GM18868 (cell line): ENCODE measurements at regions not wholly inside any gene's neighbourhood (a gene's known extent, or its start where the extent isn't known, plus 50 kb on each side); places are given as distances from the start of the nearest gene placed in this dataset.

Source experiments
- ATAC-seq: cut with Tn5 transposase; IDR thresholded peaks from one replicate; pipeline ENCODE4 v1.9.1; 2021; ENCODE audit warnings: mild to moderate bottlenecking, moderate library complexity; ENCODE audit not compliant: unreplicated experiment

DNA sequence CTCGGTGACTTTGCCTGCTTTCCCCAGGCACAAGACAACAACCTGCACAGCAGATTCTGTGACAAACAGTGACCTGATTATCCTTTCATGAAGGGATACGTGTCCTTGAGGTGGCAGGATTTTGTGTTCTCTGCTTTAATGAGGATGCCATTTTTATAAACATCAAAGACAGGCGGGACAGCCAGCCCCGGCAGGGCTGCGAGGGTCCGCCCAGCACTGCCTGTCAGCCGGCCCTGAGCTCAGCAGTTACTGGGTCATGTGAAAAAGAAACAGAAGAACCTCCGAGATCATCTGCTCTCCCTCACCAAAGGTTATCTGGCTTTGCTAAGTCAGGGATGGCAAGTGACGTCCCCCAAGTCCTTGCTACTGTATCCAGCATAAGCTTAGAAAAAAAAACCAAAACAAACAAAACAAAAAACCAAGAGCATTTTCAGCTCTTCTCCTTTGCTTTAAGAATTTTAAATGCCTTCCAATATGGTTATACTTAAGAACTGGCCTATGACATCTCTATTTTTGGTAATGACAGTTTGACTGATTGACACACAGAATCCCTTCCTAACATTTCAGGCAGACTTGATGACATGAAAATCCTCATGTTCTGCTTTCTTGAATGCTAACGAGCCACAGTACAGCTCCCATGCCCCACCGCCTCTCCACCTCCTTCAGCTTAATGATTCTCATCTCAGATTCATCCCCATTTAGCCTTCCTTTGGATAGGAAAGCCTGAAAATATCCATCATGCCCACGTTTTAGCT, 666.6 kb upstream of the ARGLU1 start:
- ATAC-seq = no peak

DNA sequence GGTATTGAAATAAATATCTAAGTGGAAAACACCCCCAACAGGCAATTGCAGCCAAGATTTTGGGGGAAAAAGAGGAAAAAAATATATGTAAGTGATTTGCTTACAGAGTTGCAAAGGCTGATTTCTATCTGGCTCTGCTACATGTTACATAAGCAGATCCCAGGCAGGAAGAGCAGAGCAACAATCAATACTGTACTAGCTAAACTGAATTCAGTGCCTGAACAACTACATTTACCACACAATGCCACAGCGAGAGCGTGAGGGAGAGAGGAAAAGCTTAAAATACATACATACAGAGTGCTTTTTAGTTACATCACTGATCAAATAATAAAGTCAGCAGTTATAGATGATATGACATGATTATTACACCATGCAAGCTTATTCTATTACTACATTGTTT, 665.6 kb upstream of the ARGLU1 start:
- no peak for ATAC-seq

DNA sequence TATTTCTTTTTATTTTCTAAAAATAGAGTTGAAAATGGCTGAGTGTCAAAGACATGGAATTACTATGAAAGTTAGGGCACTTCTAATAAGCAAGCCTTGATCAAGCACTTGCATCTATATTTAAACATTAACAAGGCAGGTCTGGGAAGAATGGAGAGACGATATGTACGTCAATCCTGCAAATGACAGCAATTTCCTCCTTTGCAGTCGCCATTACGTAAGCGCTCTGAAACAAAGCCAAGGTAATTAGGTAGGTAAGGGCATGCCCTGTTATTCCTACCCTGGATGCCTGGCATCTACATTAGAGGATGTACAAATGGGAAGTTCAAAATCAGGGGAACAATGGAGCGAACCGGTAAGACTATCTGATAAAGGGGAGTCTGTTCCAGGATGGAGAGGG, 664.0 kb upstream of the ARGLU1 start:
- ATAC-seq = no peak

DNA sequence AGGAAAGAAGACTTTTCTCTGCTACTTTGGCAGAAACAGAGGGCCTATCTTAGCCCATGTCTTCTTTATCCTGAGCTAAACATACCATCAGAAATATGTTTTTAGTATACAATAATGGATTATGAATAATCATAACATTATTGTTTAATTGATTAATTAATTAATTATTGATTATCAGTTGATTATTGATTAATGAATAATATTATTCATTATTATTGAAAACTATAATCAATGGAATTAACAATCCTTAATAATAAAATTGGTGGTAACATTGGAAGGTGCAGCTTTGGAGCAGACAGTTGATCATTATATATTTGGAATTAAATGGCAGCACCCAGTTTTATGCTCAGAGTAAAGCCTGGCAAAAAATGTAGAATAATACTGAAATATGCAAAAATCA, 655.9 kb upstream of the ARGLU1 start:
- no peak for ATAC-seq

DNA sequence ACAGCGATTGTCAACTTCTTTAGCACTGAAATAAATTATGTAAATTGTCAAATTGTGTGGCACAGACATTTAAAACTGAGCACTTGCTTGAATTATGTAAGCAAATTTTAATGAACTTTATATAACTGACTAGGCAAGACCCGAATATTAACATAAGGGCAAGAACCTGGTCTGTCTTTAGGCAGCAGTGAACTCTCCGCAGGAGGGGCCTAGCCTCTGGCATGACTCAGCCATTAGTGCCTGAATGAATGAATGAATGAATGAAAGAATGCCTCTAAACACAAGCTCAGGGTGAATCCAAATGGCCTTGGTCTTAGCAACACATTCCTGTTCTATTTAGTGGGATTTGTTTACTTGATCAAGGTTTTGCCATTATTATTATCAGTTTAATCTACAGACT, 654.7 kb upstream of the ARGLU1 start:
- ATAC-seq = no peak

DNA sequence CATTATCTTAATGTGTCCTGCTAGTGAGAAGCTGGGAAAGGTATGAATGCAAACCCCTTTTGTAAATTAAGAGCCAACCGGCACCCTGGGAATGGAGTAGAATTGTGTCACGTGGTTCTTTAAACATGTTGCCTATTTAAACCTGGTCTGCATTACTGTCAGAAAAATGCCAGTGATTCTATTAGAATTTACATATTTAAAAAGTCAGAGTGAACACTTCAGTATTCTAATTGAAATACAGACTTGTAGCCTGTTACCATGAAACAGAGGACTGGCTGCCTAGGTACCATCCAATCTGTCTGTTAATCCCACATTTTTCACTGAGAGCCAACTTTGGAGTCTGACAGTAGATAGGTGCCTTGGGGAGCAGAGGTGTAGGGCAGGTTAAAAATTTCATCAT, 652.3 kb upstream of the ARGLU1 start:
- ATAC-seq = no peak

DNA sequence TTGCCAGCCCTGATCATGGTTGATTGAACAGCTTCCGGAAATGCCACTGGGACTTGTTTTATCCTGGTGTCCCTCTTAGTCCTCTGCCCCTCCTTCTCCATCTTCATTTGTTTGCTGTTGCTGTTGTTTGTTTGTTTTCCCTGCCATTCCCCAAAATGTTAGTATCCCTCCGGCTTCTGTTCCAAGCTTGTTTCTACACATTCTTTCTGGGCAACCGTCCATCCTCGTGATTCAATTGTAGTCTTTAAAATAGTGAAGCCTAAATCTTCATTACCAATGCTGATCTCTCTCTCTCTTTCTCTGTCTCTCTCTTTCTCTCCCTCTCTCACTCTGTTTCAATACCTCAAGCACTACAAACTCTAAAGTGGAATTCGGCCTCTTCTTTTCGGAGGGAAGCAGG, 649.3 kb upstream of the ARGLU1 start:
- ATAC-seq = no peak

DNA sequence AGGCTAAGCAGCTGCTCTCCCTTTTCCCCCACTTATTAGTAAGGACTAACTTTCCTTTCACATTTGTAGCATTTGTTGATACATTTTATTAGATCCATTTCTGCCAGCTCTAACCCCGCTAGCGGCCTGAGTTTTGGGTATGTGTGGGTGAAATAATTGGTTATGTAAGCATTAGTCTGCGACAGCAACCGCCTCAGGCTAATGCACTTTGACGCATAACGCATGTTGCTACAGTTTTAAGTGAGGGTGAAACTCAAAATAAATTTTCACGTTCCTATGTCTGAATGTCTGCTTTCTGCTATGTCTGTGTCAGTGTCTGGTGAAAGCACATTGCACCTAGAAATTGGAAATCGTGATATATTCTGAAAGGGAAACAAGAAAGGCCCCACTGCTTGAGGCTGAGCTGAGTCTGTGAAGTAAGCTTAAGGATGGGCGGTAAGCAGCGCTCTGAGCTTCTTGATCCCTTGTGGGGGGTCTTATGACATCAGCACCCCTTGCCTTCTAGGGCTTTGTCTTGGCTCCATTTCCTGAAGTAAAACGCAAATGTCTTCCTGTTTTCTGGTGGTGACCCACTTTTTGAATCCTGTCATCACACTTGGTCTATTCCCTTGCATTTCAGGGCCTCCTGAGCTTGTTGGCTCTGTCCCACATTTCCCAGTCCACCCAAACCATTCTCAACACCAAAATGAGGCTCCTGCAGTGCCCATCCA, 648.3 kb upstream of the ARGLU1 start:
- ATAC-seq = no peak

DNA sequence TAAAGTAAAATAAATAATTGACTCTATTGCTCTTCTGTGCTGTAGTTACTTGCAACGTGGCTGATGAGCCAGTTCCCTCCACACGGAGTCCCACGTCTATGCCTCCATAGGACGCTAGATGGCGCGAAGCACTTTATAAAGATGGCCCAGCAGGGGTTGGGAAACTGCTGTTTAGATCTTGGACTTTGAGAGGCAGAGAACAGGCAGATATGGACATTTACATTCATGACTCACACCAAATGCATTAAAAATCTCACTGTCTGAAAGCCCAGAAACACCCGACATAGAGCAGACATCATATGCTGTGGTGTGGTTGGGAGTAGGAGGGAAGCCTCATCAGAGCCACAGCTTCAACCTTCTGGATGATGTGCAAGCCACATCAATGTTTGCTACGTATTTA, 643.1 kb upstream of the ARGLU1 start:
- ATAC-seq = peak; percentile 99

DNA sequence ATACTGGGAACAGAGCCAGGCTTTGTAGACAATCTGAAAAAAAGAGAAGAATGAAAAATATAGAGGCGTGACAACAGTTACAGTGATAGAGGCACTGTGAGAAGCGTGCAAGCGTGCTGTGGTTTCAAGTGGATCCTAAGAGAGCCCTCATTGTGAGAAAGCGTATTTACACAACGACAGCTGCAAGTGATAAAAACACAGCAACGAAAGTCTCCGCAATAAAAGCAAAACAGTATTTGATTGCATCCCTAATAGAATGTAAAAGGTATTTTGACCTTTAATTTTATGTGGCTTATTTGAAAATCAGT, 642.7 kb upstream of the ARGLU1 start:
- no peak for ATAC-seq

DNA sequence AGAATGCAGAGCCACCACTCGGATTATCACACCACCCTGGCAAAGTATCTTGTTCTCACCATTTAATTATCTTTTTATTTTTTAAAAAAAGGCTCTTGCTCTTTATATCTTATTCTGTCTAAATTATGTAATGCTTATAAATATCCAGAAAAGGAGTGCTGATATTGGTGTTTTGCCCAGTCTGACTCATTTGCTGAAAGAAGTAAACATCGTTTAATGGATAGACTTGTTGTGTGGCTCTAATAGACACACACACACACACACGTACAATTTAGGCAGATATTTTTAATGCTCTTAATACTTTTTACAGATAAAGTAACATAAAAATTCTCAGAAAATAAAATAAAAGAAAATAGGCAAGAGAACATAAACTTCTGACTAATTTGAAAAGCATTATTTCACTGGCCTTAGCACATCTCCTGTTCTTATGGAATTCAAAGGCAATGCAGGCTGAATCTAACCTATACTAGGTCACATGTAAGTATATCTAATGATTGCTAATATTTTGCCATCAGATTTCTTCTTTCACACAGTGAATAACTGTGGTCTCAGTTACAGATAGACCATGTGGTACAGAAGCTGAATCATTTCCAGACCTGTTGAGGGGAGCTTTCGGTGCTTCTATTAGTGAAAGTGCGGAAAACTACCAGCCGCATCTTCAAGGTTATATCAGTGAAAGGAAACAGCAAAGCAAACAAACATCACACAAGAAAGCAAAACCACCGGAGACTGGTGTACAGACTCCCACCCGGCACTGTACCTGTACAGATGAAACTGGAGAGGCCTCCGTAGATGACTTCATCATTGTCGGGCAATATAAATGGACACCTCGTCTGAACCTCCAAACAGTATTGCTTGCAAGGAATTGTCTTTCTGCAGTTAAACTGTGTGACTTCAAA, 642.1 kb upstream of the ARGLU1 start:
- no peak for ATAC-seq

DNA sequence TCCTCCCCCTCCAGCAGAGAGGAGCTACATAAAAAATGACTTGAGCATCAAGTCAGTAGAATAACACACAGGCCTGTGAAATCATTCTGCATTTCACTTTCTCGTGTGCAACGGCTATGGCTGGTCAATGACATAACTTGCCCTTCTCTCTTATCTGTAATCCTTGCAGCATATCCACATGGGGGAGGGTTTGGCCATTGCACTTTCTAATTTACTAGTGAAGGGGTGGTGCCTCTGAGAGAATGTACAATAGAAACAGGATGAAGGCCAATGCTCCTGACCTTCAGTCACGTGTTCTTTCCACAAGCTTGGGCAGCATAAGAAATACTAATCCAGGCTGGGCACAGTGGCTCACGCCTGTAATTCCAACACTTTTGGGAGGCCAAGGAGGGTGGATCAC, 641.0 kb upstream of the ARGLU1 start:
- ATAC-seq = no peak

DNA sequence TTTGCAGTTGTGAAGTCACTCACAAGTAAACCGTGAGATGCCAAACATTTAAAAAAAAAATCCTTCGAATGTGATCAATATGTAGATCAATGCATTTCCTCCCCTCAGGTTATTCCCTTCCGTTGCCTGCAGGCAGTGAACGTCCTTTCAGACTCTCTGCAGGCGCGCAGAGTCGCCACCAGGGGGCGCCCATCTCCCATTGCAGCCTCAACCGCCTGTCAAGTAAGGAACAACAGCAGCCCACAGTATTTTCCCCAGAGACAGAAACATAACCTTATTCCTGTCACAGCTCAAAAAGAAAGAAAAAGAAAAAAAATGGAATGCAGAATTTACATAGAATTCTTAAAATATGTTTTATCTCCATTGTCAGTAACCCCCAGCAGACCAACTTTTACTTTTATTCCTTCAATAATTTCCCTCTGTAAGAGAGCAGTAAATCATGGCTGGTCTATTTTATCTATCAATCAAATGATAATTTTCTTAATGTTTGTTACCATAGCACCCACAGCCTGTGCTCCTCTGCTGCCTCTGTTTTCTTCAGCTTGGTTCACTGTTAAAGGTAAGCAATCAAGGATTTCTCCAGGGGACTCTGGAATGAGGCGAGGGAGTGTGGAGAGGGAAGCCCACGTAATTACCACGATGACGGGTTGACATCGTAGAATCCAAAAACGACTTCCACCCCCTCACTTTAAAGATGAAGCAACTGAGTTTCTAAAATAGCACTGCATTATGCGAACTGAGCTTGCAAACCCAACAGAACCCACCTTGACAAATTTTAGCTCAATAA, 637.6 kb upstream of the ARGLU1 start:
- ATAC-seq = peak; percentile 98

DNA sequence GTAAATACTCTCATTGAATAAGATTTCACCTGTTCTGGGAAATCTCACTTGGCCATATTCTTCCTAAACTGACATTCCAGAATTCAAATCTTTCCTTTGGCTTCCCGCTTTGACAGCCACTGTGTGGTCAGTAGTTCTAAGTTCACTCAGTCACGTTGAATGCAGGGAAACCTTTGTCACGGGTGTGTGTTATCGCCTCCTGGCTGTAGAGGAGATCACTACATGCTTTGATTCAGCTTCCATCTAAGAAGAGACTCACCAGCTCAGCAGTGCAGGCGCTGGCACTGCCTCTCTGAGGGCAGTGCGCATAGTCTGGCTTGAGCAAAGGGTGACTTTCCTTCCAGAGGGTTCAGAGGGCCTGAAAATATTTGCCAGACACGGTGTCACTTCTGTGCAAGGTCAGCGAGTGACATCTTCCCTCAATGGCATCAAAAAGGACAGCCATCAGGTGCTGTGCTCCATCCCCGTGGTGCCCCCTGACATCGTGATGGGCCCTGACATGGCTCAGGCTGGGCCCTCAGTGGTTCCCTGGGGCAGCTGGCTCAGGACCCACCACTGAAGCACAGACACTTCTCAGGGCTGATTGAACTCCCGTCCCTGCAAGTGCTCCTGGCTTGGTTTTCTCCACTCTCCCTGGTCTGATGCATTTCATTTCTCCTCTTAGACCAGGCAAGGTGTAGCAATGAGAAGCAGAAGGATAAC, 635.4 kb upstream of the ARGLU1 start:
- peak; percentile 55 for ATAC-seq

DNA sequence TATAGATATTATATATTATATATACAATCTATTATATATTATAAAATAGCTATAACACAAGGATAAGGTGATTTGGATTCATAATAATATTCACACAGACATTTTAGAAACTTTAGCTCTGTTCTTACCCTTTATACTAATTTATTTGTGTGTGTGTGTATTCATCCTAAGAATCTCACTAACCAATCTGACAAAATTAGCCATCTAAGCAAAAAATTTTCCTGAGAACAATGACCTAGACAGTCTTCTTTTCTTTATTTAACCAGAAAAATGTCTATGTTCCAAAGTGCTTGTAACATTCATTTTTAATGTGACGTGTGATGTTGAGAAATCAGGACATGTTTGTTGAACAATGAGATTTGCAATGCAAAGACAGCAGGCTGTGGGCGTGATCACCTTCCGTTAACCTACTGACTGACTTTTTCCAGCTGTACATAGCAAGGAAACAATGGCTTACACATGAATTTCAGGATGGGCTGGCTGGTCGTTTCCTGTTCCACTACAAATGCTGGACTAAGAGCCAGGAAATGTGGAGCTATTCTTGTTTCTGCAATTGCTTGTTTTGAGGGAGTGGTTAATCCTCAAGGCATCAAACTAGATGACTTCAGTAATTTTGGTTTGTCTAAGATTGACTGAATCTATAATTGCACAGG, 634.6 kb upstream of the ARGLU1 start:
- no peak for ATAC-seq

DNA sequence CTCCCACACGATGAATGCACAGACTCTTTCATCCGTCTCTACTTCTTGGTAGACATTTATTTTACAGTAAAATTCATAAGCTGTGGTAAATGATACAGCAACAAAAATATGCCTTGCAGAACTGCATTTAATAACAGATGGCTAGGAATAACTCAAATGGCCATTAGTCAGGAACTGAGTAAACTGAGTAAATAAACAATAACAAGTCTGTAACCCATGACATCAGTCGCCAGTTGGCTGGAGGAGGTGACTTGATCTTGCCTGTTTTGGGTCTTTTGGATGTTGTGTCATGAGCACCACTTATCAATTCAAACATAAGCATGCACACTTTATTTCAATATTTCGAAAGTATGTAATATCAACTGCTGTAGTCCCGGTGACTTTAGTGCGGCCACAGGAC, 632.6 kb upstream of the ARGLU1 start:
- ATAC-seq = no peak

DNA sequence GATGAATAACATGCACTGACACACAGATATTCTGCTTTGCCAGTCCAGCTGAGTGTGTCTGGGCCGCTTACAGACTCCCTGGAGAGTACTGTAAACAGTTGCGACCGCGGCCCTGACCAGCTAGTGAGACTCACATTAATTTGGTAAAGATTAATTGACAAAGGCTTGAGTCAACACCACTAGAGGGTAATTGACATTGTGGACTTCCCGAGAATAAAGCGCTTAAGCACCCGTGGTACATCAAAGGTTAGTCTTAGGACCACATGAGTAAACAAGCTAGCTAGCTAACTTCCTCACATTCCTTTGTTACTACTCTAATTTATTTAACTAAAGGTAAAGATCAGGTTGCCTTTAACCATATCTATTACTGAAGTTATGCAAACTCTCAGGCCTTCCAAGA, 624.4 kb upstream of the ARGLU1 start:
- ATAC-seq = no peak

DNA sequence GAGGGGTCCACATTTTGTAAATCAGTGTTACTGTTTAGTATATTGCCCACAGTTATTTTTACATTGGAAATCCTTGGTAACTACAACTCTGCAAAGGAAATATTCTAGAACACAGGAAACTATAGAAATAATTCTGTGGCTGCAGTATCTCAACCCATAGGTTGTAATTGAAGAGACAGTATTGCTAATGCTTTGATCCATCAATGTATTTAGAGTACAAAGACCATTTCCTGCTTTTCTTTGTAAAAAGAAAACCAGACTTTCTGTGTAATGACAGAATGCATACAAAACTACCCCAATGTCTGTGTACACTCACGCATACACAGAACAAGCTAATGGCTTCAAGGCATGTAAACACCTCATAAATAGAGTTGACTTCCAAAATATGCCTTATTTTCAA, 622.1 kb upstream of the ARGLU1 start:
- ATAC-seq = no peak

DNA sequence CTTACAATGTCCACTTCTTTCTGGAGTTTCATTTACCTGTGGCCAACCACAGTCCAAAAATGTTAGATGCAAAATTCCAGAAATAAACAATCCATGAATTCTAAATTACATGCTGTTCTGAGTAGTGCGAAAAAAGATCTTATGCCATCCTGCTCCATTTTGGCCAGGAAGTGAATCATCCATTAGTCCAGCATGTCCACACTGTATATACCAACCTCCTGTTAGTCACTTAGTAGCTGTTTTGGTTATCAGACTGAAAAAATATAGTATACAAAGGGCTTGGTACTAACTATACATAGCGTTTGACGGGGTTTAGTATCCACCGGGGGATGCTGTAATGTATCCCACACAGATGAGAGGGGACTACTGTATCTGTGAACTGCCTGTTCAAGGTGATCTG, 618.0 kb upstream of the ARGLU1 start:
- no peak for ATAC-seq
